DMS114 treated with DMSO at 0.1 percent for 48 hours (cell line): ENCODE measurements at regions not wholly inside any gene's neighbourhood (a gene's known extent, or its start where the extent isn't known, plus 50 kb on each side); places are given as distances from the start of the nearest gene placed in this dataset.
"Not testable (repeated sequence)": the region's sequence is repeated elsewhere in the genome, so short reads cannot be mapped to it uniquely, and the experiment has no call there.

Experiments
- DNase-seq: peaks from one replicate; lab custom pipeline; 2025; ENCODE audit not compliant: unreplicated experiment; lab: John Stamatoyannopoulos, UW

GRCh38 chrX:71822314-71822713 is 59.2 kb downstream of the CXorf49B start:
- not testable (repeated sequence) for DNase-seq

DNA sequence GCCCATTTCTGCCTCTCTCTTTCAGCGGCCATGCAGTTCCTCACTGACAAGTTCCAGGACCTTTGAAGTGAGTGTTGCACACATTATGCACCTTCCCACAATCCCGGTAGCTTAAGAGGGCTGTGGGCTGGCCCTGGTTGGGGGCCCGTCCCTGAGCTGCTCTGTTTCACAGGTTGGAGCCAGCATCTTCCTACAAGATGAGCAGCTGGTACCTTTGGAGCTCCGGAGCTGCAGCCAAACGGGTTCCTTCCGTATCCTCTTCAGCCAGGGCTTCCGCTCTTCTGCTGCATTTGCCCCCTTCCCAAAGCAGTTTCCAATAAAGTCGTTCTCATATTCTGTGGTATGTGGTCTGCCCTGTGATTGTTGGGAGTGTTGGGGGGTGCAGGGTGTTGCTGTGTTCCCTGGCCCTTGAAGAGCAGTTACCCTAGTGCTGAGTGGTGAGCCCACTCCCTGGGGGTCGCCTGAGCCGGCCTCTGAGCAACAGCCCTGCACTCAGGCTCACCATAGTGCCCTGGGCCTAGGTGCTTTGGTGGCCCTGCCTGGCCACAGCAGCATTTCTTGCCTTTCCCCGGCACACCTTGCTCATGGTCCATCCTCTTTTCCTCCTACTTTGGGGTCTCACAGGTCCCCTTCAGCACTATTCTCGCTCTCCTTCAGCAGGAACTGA is 60.4 kb downstream of the CXorf49B start:
- no peak for DNase-seq

DNA sequence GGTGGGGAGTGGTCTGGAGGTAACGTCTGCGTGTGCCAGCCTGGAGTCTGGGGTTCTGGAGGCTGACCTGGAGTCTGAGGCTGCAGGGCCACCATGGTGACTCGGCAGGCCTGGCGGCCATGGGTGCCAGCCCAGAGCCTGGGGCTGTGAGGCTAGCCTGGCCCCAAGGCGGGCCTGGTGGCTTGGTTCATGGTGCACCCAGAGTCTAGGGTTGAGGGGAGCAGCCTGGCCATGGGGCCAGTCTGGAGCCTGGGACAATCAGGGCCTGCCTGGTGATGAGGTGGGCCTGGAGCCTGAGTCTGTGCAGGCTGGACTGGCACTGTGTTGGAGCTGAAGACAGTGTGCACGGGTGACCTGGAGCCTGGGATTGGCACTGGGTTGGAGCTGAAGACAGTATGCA is 64.9 kb downstream of the CXorf49B start:
- no peak for DNase-seq

DNA sequence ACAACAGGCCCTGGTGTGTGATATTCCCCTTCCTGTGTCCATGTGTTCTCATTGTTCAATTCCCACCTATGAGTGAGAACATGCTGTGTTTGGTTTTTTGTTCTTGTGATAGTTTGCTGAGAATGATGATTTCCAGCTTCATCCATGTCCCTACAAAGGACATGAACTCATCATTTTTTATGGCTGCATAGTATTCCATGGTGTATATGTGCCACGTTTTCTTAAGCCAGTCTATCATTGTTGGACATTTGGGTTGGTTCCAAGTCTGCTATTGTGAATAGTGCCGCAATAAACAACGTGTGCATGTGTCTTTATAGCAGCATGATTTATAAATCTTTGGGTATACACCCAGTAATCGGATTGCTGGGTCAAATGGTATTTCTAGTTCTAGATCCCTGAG is 72.6 kb upstream of the NHSL2 start:
- not testable (repeated sequence) for DNase-seq

DNA sequence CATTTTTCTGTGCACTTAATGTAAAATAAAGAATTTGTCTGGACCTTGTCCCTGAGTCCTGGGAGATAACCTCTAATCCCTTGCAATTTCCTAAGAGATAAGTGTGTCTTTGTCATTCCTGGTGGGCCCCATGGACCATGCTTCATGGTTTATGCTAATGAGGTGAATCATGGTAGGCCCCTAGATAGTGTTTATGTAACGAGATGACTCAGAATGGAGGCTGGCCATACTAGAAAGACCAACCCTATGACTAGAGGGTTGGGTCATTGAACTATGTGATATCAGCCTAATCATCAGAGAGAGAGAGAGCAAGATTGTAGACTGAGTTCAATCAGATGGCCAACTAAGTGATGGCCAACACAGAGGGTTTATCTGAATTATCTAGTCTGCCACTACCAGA is 64.2 kb upstream of the NHSL2 start:
- DNase-seq, result no peak

DNA sequence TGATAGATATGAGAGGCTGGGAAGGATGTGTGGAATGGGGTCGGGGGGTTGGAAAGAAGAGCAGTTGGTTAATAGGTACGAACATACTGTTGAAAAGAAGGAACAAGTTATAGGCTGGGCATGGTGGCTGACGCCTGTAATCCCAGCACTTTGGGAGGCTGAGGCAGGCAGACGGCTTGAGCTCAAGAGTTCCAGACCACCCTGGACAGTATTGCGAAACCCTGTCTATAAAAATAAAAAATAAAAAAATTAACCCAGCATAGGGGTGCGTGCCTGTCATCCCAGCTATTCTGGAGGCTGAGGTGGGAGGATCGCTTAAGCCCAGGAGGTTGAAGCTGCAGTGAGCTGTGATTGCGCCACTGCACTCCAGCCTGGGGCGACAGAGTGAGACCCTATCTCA is 58.5 kb upstream of the NHSL2 start:
- DNase-seq, result no peak

DNA sequence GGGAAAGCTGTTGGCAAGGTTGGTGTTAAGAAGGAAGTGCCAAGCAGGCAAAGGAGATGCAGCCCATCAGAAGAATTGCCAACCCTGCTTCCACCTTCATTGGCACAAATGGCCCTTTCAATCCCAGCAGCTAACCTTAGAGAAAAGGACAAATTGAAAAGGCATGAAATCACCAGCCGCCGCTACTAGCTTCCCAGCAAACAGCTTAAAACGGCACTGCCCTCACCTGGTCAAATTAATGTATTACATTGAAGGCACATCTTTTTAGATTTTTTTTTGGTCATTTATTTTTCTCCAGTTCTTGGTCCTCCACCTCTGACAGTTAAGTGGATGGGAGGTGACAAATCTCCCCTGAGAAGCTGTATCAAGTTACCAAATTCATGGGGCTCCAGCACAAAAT is 51.0 kb upstream of the NHSL2 start:
- DNase-seq, result peak; percentile 20
